ENCODE measurements at regions not wholly inside any gene's neighbourhood (a gene's known extent, or its start where the extent isn't known, plus 50 kb on each side); places are given as distances from the start of the nearest gene placed in this dataset.
"Not testable (repeated sequence)": the region's sequence is repeated elsewhere in the genome, so short reads cannot be mapped to it uniquely, and the experiment has no call there.

GRCh38 chrX:97863261-97863660 lies 979.6 kb downstream of the RPA4 start:
- no peak for DNase-seq

GRCh38 chrX:97867266-97867665 lies 983.6 kb downstream of the RPA4 start:
- DNase-seq, result no peak

- DNase-seq, result no peak
Observed at GRCh38 chrX:97876697-97877407, 993.1 kb downstream of the RPA4 start.

- DNase-seq, result no peak
Observed at GRCh38 chrX:97882306-97882705, 998.6 kb downstream of the RPA4 start.

- DNase-seq, result no peak
Observed at GRCh38 chrX:97895751-97896150, 1012.0 kb downstream of the RPA4 start.

- no peak for DNase-seq
Observed at GRCh38 chrX:97897998-97898397, 1014.3 kb downstream of the RPA4 start.

- no peak for DNase-seq
Observed at GRCh38 chrX:97898798-97899197, 1015.1 kb downstream of the RPA4 start.

- no peak for DNase-seq
Observed at GRCh38 chrX:97907791-97908190, 1024.1 kb downstream of the RPA4 start.

GRCh38 chrX:97909245-97909644 lies 1025.5 kb downstream of the RPA4 start:
- DNase-seq, result no peak

- DNase-seq, result not testable (repeated sequence)
Observed at GRCh38 chrX:97915390-97915789, 1031.7 kb downstream of the RPA4 start.

GRCh38 chrX:97921223-97921622 lies 1037.5 kb downstream of the RPA4 start:
- DNase-seq, result not testable (repeated sequence)

GRCh38 chrX:97931586-97931985 lies 1047.9 kb downstream of the RPA4 start:
- DNase-seq, result no peak

GRCh38 chrX:97936296-97936695 lies 1052.6 kb downstream of the RPA4 start:
- no peak for DNase-seq

GRCh38 chrX:97938706-97939105 lies 1055.0 kb downstream of the RPA4 start:
- no peak for DNase-seq

- DNase-seq, result no peak
Observed at GRCh38 chrX:97968376-97969163, 1084.9 kb downstream of the RPA4 start.

- DNase-seq, result no peak
Observed at GRCh38 chrX:97984641-97985040, 1100.9 kb downstream of the RPA4 start.

GRCh38 chrX:97985096-97985495 lies 1101.4 kb downstream of the RPA4 start:
- no peak for DNase-seq

GRCh38 chrX:97987979-97988378 lies 1104.3 kb downstream of the RPA4 start:
- no peak for DNase-seq

GRCh38 chrX:97995834-97996233 lies 1112.1 kb downstream of the RPA4 start:
- DNase-seq, result no peak

- DNase-seq, result no peak
Observed at GRCh38 chrX:98028691-98029090, 1145.0 kb downstream of the RPA4 start.

- DNase-seq, result no peak
Observed at GRCh38 chrX:98029861-98030260, 1146.2 kb downstream of the RPA4 start.

- DNase-seq, result no peak
Observed at GRCh38 chrX:98057176-98057575, 1173.5 kb downstream of the RPA4 start.

- no peak for DNase-seq
Observed at GRCh38 chrX:98065151-98065550, 1181.4 kb downstream of the RPA4 start.

GRCh38 chrX:98067611-98068010 lies 1183.9 kb downstream of the RPA4 start:
- no peak for DNase-seq
